Upper lobe of right lung (tissue), 1 donor: ENCODE measurements at regions not wholly inside any gene's neighbourhood (a gene's known extent, or its start where the extent isn't known, plus 50 kb on each side); places are given as distances from the start of the nearest gene placed in this dataset.

ENCODE experiments used
- ATAC-seq: fragments of 200-7000 bp; cut with Tn5 transposase; one replicate; pipeline ENCODE4 v1.9.1; 2020; ENCODE audit warnings: mild to moderate bottlenecking, moderate library complexity
- DNase-seq: peaks from one replicate; pipeline ENCODE4 v3.0.0-alpha.2; 2020
- H3K27ac ChIP-seq: fragments of 200-600 bp; one replicate; pipeline ENCODE4 v1.8.0; 2022
- H3K27me3 ChIP-seq: fragments of 200-600 bp; one replicate; pipeline ENCODE4 v1.8.0; 2022; ENCODE audit warnings: mild to moderate bottlenecking
- H3K36me3 ChIP-seq: fragments of 200-600 bp; one replicate; pipeline ENCODE4 v1.8.0; 2022
- H3K4me1 ChIP-seq: fragments of 200-600 bp; one replicate; pipeline ENCODE4 v1.8.0; 2022
- H3K4me3 ChIP-seq: fragments of 200-600 bp; one replicate; pipeline ENCODE4 v1.8.0; 2022; ENCODE audit warnings: mild to moderate bottlenecking
- H3K9me3 ChIP-seq: fragments of 200-600 bp; one replicate; pipeline ENCODE4 v1.8.0; 2022
- intact Hi-C: fragments of 100-400 bp; cut with DNase I; formaldehyde crosslinking; loops from one replicate; pipeline ENCODE4 v1.11.0; 2022
- TF ChIP-seq, protein P1 (sequence below): fragments of 200-600 bp; IDR thresholded peaks from one replicate; pipeline ENCODE4 v1.8.0; 2022; ENCODE audit warnings: antibody characterized with exemption
- donor health status: DM: no; HTN: yes; CAD: no; lungs with severe emphysema.

DNA sequence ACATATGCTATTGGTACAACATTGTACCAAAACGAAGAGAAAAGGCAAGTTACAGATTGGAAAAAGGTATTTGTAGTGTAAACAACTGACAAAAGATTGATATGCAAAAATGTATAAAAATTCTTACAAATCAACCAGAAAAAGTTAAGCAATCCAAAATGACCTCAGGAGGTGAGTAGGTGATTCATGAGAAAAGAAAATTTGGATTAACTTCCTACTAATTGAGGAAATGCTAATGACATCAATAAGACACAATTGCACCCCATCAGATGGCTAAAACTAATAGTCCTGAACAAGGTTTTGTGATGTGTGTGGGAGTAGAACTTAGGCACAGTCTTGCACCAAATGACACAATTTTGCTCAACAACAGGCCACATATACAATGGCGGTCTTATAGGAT, 129.3 kb downstream of the COPS8 start:
- no peak overlapping the region for H3K27ac ChIP-seq
- no peaks in the 10 kb centered on the region for H3K36me3 ChIP-seq
- no peak overlapping the region for H3K4me3 ChIP-seq
- TF ChIP-seq, protein P1, sequence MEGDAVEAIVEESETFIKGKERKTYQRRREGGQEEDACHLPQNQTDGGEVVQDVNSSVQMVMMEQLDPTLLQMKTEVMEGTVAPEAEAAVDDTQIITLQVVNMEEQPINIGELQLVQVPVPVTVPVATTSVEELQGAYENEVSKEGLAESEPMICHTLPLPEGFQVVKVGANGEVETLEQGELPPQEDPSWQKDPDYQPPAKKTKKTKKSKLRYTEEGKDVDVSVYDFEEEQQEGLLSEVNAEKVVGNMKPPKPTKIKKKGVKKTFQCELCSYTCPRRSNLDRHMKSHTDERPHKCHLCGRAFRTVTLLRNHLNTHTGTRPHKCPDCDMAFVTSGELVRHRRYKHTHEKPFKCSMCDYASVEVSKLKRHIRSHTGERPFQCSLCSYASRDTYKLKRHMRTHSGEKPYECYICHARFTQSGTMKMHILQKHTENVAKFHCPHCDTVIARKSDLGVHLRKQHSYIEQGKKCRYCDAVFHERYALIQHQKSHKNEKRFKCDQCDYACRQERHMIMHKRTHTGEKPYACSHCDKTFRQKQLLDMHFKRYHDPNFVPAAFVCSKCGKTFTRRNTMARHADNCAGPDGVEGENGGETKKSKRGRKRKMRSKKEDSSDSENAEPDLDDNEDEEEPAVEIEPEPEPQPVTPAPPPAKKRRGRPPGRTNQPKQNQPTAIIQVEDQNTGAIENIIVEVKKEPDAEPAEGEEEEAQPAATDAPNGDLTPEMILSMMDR, result no peak
- peaks cover 4% of the 10 kb centered on the region for H3K4me1 ChIP-seq
- intact Hi-C loops, result no loop called here
- DNase-seq, result no peak
- H3K27me3 ChIP-seq, result no peaks in the 10 kb centered on the region
- ATAC-seq, result no peak
- H3K9me3 ChIP-seq, result no peaks in the 10 kb centered on the region

DNA sequence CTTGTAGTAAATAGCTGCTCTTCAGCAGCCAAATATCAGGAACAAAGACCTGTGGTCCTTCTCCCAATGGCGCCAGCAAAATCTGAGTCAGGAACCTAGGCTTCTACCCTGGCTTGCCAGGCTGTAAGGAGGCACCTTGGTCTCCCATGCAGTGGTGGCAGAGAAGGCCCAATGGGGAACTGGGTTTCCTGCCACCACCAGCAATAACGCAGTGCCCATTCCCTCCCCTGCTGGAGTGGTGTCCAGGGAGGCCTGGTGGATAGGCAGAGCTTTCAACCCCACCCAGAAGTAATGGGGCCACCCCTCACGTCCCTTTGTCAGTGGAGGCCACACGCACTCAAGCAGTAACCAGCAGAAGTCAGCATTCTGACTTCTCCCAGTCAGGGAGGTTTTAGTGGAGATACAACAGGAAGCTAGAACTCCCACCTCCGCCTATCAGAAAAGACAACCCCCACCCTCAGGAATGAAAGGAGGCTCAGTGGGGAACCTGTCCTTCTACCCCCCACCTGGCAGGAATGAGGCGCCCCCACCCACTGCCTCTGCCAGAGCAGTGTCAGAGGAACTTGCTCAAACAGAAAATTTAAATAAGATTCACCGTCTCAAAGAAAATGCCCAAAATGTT, 132.4 kb downstream of the COPS8 start:
- intact Hi-C loops, result no loop called here
- DNase-seq, result no peak
- H3K27me3 ChIP-seq, result no peaks in the 10 kb centered on the region
- H3K4me1 ChIP-seq, result peaks cover 4% of the 10 kb centered on the region
- ATAC-seq, result no peak
- H3K36me3 ChIP-seq, result no peaks in the 10 kb centered on the region
- TF ChIP-seq, protein P1, result no peak
- H3K4me3 ChIP-seq, result no peak overlapping the region
- H3K27ac ChIP-seq, result no peak overlapping the region
- H3K9me3 ChIP-seq, result no peaks in the 10 kb centered on the region

DNA sequence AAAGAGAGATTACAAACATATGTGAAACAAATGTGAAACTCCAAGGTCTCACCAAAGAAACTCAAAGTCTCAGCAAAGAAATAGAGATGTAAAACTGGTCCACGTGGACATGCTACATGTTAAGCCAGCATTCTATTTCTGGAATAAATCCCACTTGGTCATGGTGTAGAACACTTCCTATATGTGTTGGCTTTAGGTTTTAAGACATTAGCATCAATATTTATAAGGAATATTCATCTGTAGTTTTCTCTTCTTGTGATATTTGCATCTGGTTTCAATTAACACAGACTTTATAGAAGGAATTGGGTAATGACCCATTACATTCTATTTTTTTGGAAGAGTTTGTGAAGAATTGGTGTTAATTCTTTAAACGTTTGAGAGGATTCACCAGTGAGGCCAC, 133.1 kb downstream of the COPS8 start:
- TF ChIP-seq, protein P1, result no peak
- H3K4me1 ChIP-seq, result peaks cover 4% of the 10 kb centered on the region
- no peaks in the 10 kb centered on the region for H3K27me3 ChIP-seq
- no peak overlapping the region for H3K4me3 ChIP-seq
- DNase-seq, result no peak
- H3K36me3 ChIP-seq, result no peaks in the 10 kb centered on the region
- H3K9me3 ChIP-seq, result no peaks in the 10 kb centered on the region
- no peak overlapping the region for H3K27ac ChIP-seq
- no peak for ATAC-seq
- intact Hi-C loops, result no loop called here

DNA sequence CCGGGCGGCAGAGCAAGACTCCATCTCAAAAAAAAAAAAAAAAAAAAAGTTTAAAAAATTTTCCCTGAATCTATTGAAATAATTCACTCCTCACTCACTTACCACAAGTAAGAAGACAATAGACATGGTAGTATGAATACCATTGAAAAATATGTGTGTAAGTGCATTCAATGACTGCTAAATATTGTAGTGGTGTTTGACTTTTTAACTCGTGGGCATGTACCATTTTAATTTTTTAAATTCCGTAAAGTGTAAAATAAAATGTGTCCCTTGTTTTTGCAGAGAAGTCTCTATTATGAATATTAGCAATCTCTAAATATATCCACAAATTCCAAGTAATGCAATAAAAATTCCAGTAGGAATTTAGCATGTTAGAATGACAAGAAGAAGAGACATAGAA, 134.1 kb downstream of the COPS8 start:
- no peaks in the 10 kb centered on the region for H3K9me3 ChIP-seq
- intact Hi-C loops, result no loop called here
- DNase-seq (no peak), ATAC-seq (no peak)
- no peak overlapping the region for H3K27ac ChIP-seq
- TF ChIP-seq, protein P1, result no peak
- no peak overlapping the region for H3K4me3 ChIP-seq
- no peaks in the 10 kb centered on the region for H3K36me3 ChIP-seq
- no peaks in the 10 kb centered on the region for H3K27me3 ChIP-seq
- no peaks in the 10 kb centered on the region for H3K4me1 ChIP-seq

DNA sequence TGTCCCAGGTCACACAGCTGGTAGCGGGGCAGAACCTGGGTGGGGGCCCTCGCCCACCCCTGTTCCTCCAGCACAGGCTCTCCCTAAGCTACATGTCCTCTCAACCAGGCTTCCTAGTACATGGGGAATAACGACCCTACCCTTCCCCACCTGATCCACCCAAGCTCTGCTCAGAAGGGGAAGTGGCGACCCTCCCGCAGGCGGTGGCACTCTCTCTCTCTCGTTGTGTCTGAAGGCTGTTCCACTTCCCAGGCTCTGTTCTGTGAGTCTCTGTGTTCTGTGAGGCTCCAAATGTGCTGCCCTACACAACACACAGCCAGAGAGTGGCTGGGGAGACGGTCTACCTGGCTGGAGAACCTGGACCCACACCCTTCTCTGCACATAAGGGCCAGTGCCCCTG, 135.8 kb downstream of the COPS8 start:
- TF ChIP-seq, protein P1, result no peak
- no peaks in the 10 kb centered on the region for H3K4me1 ChIP-seq
- H3K27ac ChIP-seq, result peak overlapping the region; percentile 25
- H3K36me3 ChIP-seq, result no peaks in the 10 kb centered on the region
- no peaks in the 10 kb centered on the region for H3K27me3 ChIP-seq
- intact Hi-C loops, result no loop called here
- H3K4me3 ChIP-seq, result no peak overlapping the region
- ATAC-seq (no peak), DNase-seq (no peak)
- no peaks in the 10 kb centered on the region for H3K9me3 ChIP-seq

DNA sequence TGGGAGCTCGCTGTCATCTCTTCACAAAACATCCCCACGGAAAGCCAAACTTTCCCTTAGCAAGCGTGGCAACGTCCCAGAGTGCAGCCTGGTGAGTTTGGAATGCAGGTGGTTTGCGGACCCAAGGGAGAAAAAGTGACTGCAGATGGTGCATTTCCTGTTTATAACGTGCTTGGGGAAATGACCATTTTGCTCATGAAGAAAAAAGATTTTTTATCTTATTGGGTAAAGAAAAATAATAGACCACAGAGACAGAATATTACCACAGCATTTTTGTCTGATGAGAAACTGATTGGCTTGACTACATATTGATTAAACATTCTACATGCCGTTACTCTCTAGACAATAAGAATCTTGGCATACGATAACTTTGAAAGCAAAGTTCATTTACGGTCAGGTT, 136.5 kb downstream of the COPS8 start:
- TF ChIP-seq, protein P1, result no peak
- Histone ChIP-seq H3K27ac (no peak overlapping the region), H3K27me3 (no peaks in the 10 kb centered on the region), H3K4me3 (no peak overlapping the region), H3K36me3 (no peaks in the 10 kb centered on the region), H3K9me3 (no peaks in the 10 kb centered on the region), H3K4me1 (no peaks in the 10 kb centered on the region)
- no peak for DNase-seq
- ATAC-seq, result no peak
- intact Hi-C loops, result no loop called here
